Caco-2 (cell line): ENCODE measurements at regions not wholly inside any gene's neighbourhood (a gene's known extent, or its start where the extent isn't known, plus 50 kb on each side); places are given as distances from the start of the nearest gene placed in this dataset.

Source experiments
- BruUV-seq: library from RNA; stranded (reverse); fragments of 400-500 nt; replicated peaks from 2 replicates; lab custom pipeline; 2021; lab: Mats Ljungman, UMichigan
- CTCF ChIA-PET: fragments of 300-600 bp; sonication (Branson Sonifier 250); formaldehyde crosslinking; loops from one replicate; lab custom pipeline; 2022; ENCODE audit warnings: antibody characterized with exemption; lab: Charles Lee
- POLR2A ChIA-PET: fragments of 300-600 bp; sonication (Branson Sonifier 250); formaldehyde crosslinking; loops from one replicate; lab custom pipeline; 2022; ENCODE audit warnings: antibody characterized with exemption; lab: Charles Lee
- DNase-seq, 2 experiments: peaks; one replicate each; pipeline versions ENCODE4 v3.0.0 to v3.0.0-alpha.2; 2020 to 2022
- H3K27me3 ChIP-seq: replicated peaks from 2 replicates; pipeline ENCODE4 v1.6.0; 2011; ENCODE audit warnings: low read length; ENCODE audit not compliant: control insufficient read depth, insufficient read depth
- H3K36me3 ChIP-seq: 2 replicates; pipeline ENCODE4 v1.5.1; 2011; ENCODE audit warnings: low read length; ENCODE audit not compliant: control insufficient read depth, insufficient read depth
- H3K4me1 ChIP-seq: fragments of 250-450 bp; sonication (Bioruptor Pico); 2 replicates; pipeline ENCODE4 v1.5.1; 2020; ENCODE audit warnings: mild to moderate bottlenecking
- H3K4me3 ChIP-seq: 2 replicates; pipeline ENCODE4 v1.5.1; 2011; ENCODE audit warnings: low read depth, mild to moderate bottlenecking, control low read depth, low read length
- H3K9me3 ChIP-seq: fragments of 250-450 bp; sonication (Bioruptor Pico); 2 replicates; pipeline ENCODE4 v1.5.1; 2020; ENCODE audit warnings: mild to moderate bottlenecking, moderate library complexity
- H3K27ac Mint-ChIP-seq: one replicate; pipeline ENCODE4 v1.8.0; 2022; ENCODE audit warnings: mixed read lengths; ENCODE audit not compliant: unreplicated experiment
- H3K27me3 Mint-ChIP-seq: one replicate; pipeline ENCODE4 v1.8.0; 2022; ENCODE audit warnings: mixed read lengths; ENCODE audit not compliant: insufficient read depth, unreplicated experiment
- H3K36me3 Mint-ChIP-seq: one replicate; pipeline ENCODE4 v1.8.0; 2022; ENCODE audit warnings: mild to moderate bottlenecking, mixed read lengths; ENCODE audit not compliant: insufficient read depth, unreplicated experiment
- H3K4me1 Mint-ChIP-seq: one replicate; pipeline ENCODE4 v1.8.0; 2022; ENCODE audit warnings: low read depth, mixed read lengths; ENCODE audit not compliant: unreplicated experiment
- H3K4me3 Mint-ChIP-seq: one replicate; pipeline ENCODE4 v1.8.0; 2022; ENCODE audit warnings: mild to moderate bottlenecking, moderate library complexity, mixed read lengths; ENCODE audit not compliant: unreplicated experiment
- H3K9me3 Mint-ChIP-seq: one replicate; pipeline ENCODE4 v1.8.0; 2022; ENCODE audit warnings: mixed read lengths; ENCODE audit not compliant: unreplicated experiment
- intact Hi-C: fragments of 100-400 bp; cut with micrococcal nuclease; formaldehyde crosslinking; loops from one replicate; pipeline ENCODE4 v1.10.0; 2022; ENCODE audit not compliant: unreplicated experiment
- TF ChIP-seq, protein P1 (sequence below), 2 experiments: fragments of 200-600 bp in 1 of 2; IDR thresholded peaks; 1 replicate in 1 of 2; 2 replicates in 1 of 2; pipeline versions ENCODE4 v1.5.1 to v1.8.0; 2011 to 2022; ENCODE audit warnings: antibody characterized with exemption in 1 of 2, control low read depth in 1 of 2, inconsistent platforms in 1 of 2, low read depth in 1 of 2, low read length in 1 of 2, mild to moderate bottlenecking in 1 of 2, moderate library complexity in 1 of 2; ENCODE audit not compliant: insufficient read depth in 1 of 2, severe bottlenecking in 1 of 2, unreplicated experiment in 1 of 2

GRCh38 chr5:15234366-15234765 lies 265.6 kb upstream of the FBXL7 start:
- POLR2A ChIA-PET, result no interaction called here
- H3K36me3 Mint-ChIP-seq, result no peaks in the 10 kb centered on the region
- H3K4me3 Mint-ChIP-seq, result no peak overlapping the region
- Histone ChIP-seq H3K27me3 (no peaks in the 10 kb centered on the region), H3K4me3 (no peak overlapping the region), H3K36me3 (no peaks in the 10 kb centered on the region), H3K9me3 (no peaks in the 10 kb centered on the region), H3K4me1 (no peaks in the 10 kb centered on the region)
- intact Hi-C loops, result no loop called here
- DNase-seq, result no peak
- H3K27me3 Mint-ChIP-seq, result peaks cover 3% of the 10 kb centered on the region
- peaks cover 3% of the 10 kb centered on the region for H3K9me3 Mint-ChIP-seq
- TF ChIP-seq, protein P1, sequence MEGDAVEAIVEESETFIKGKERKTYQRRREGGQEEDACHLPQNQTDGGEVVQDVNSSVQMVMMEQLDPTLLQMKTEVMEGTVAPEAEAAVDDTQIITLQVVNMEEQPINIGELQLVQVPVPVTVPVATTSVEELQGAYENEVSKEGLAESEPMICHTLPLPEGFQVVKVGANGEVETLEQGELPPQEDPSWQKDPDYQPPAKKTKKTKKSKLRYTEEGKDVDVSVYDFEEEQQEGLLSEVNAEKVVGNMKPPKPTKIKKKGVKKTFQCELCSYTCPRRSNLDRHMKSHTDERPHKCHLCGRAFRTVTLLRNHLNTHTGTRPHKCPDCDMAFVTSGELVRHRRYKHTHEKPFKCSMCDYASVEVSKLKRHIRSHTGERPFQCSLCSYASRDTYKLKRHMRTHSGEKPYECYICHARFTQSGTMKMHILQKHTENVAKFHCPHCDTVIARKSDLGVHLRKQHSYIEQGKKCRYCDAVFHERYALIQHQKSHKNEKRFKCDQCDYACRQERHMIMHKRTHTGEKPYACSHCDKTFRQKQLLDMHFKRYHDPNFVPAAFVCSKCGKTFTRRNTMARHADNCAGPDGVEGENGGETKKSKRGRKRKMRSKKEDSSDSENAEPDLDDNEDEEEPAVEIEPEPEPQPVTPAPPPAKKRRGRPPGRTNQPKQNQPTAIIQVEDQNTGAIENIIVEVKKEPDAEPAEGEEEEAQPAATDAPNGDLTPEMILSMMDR (IDR thresholded peaks at IDR 0.05; ENCODE audit: insufficient read depth in 1 of 2, low read depth in 1 of 2, low read length in 1 of 2, severe bottlenecking in 1 of 2, unreplicated experiment in 1 of 2), result no peak
- CTCF ChIA-PET, result no interaction called here
- H3K27ac Mint-ChIP-seq, result no peak overlapping the region
- BruUV-seq, result no TSS peak
- H3K4me1 Mint-ChIP-seq, result no peaks in the 10 kb centered on the region

- no peaks in the 10 kb centered on the region for H3K36me3 ChIP-seq
- POLR2A ChIA-PET, result no interaction called here
- H3K4me1 Mint-ChIP-seq, result no peaks in the 10 kb centered on the region
- no peak overlapping the region for H3K4me3 ChIP-seq
- TF ChIP-seq, protein P1 (IDR thresholded peaks at IDR 0.05; ENCODE audit: insufficient read depth in 1 of 2, low read depth in 1 of 2, low read length in 1 of 2, severe bottlenecking in 1 of 2, unreplicated experiment in 1 of 2), result no peak
- DNase-seq, result no peak
- intact Hi-C loops, result no loop called here
- no peak overlapping the region for H3K27ac Mint-ChIP-seq
- CTCF ChIA-PET, result no interaction called here
- no peaks in the 10 kb centered on the region for H3K9me3 Mint-ChIP-seq
- H3K27me3 Mint-ChIP-seq, result peaks cover 3% of the 10 kb centered on the region
- no peaks in the 10 kb centered on the region for H3K4me1 ChIP-seq
- H3K27me3 ChIP-seq, result no peaks in the 10 kb centered on the region
- H3K4me3 Mint-ChIP-seq, result no peak overlapping the region
- H3K36me3 Mint-ChIP-seq, result no peaks in the 10 kb centered on the region
- BruUV-seq, result no TSS peak
- no peaks in the 10 kb centered on the region for H3K9me3 ChIP-seq
Measured at GRCh38 chr5:15233566-15233965, 266.4 kb upstream of the FBXL7 start.

DNA sequence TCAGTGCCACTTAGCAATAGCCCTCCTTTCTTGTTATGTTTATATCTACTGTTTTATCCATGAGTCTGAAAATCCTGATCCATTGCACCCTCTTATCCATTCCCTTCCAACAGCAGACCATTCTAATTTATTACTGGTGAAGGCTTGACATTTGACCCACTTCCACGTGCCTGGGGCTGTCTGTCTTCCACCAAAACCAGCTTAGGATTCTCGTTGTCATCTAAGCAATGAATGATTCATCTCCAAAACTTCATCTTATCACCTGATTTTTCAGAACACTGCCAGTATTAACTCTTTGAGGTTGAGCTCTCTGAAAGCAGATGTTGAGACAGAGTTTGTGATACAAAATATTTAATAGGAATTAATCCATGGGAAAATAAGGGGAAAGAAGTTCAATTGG lies 277.8 kb upstream of the FBXL7 start:
- Mint-ChIP-seq H3K27me3 (no peaks in the 10 kb centered on the region), H3K4me1 (no peaks in the 10 kb centered on the region), H3K9me3 (peaks cover 8% of the 10 kb centered on the region), H3K4me3 (no peak overlapping the region), H3K27ac (no peak overlapping the region), H3K36me3 (no peaks in the 10 kb centered on the region)
- intact Hi-C loops, result no loop called here
- Histone ChIP-seq H3K36me3 (no peaks in the 10 kb centered on the region), H3K4me3 (no peak overlapping the region), H3K9me3 (no peaks in the 10 kb centered on the region), H3K27me3 (no peaks in the 10 kb centered on the region), H3K4me1 (no peaks in the 10 kb centered on the region)
- TF ChIP-seq, protein P1 (IDR thresholded peaks at IDR 0.05; ENCODE audit: insufficient read depth in 1 of 2, low read depth in 1 of 2, low read length in 1 of 2, severe bottlenecking in 1 of 2, unreplicated experiment in 1 of 2), result no peak
- ChIA-PET POLR2A (no interaction called here), CTCF (no interaction called here)
- DNase-seq, result no peak
- no TSS peak for BruUV-seq
